GM23338 (cell line): ENCODE measurements at regions not wholly inside any gene's neighbourhood (a gene's known extent, or its start where the extent isn't known, plus 50 kb on each side); places are given as distances from the start of the nearest gene placed in this dataset.

ENCODE experiments used
- ATAC-seq: fragments of 200-7000 bp; cut with Tn5 transposase; 3 replicates; pipeline ENCODE4 v1.9.1; 2020
- DNase-seq: peaks from one replicate; pipeline ENCODE4 v3.0.0-alpha.2; 2015; ENCODE audit warnings: low spot score
- H2AFZ ChIP-seq: fragments of 200-600 bp; sonication (generic); 2 replicates; pipeline ENCODE4 v1.8.0; 2016; ENCODE audit warnings: antibody characterized with exemption, mild to moderate bottlenecking, moderate library complexity
- H3F3A ChIP-seq: fragments of 200-600 bp; sonication (generic); replicated peaks from 2 replicates; pipeline ENCODE4 v1.8.0; 2017; ENCODE audit warnings: antibody characterized with exemption, mixed run types, low read depth
- H3K27ac ChIP-seq: fragments of 200-600 bp; sonication (generic); 2 replicates; pipeline ENCODE4 v1.6.1; 2016; ENCODE audit warnings: low read depth
- H3K27me3 ChIP-seq: fragments of 200-600 bp; sonication (generic); 2 replicates; pipeline ENCODE4 v1.8.0; 2016; ENCODE audit warnings: mild to moderate bottlenecking, mixed run types, moderate library complexity; ENCODE audit not compliant: insufficient read depth
- H3K36me3 ChIP-seq: fragments of 200-600 bp; sonication (generic); 2 replicates; pipeline ENCODE4 v1.8.0; 2016; ENCODE audit warnings: mild to moderate bottlenecking; ENCODE audit not compliant: insufficient read depth
- H3K4me1 ChIP-seq: fragments of 200-600 bp; sonication (generic); 2 replicates; pipeline ENCODE4 v1.8.0; 2016; ENCODE audit warnings: mild to moderate bottlenecking, moderate library complexity; ENCODE audit not compliant: insufficient read depth
- H3K4me2 ChIP-seq: fragments of 200-600 bp; sonication (generic); 2 replicates; pipeline ENCODE4 v1.7.1; 2017; ENCODE audit warnings: mixed run types
- H3K4me3 ChIP-seq: fragments of 200-600 bp; sonication (generic); 2 replicates; pipeline ENCODE4 v1.6.1; 2016; ENCODE audit warnings: mixed run types
- H3K79me2 ChIP-seq: fragments of 200-600 bp; sonication (generic); replicated peaks from 2 replicates; pipeline ENCODE4 v1.8.0; 2017; ENCODE audit warnings: mild to moderate bottlenecking; ENCODE audit not compliant: insufficient read depth
- H3K9me2 ChIP-seq: fragments of 200-600 bp; sonication (generic); 2 replicates; pipeline ENCODE4 v1.8.0; 2017; ENCODE audit not compliant: insufficient read depth
- H4K20me1 ChIP-seq: fragments of 200-600 bp; sonication (generic); replicated peaks from 2 replicates; pipeline ENCODE4 v1.8.0; 2017; ENCODE audit warnings: mild to moderate bottlenecking; ENCODE audit not compliant: insufficient read depth
- H3K27ac Mint-ChIP-seq: 2 replicates; pipeline ENCODE4 v1.8.0; 2020; ENCODE audit warnings: inconsistent platforms, mild to moderate bottlenecking, moderate library complexity, mixed read lengths
- H3K27me3 Mint-ChIP-seq: 3 replicates; pipeline ENCODE4 v1.8.0; 2022; ENCODE audit warnings: low read depth, mild to moderate bottlenecking, moderate library complexity, mixed read lengths, inconsistent platforms; ENCODE audit not compliant: insufficient read depth, poor library complexity
- H3K36me3 Mint-ChIP-seq: 3 replicates; pipeline ENCODE4 v1.8.0; 2021; ENCODE audit warnings: low read depth, mild to moderate bottlenecking, inconsistent platforms, moderate library complexity, mixed read lengths
- H3K4me1 Mint-ChIP-seq: 3 replicates; pipeline ENCODE4 v1.8.0; 2020; ENCODE audit warnings: mild to moderate bottlenecking, inconsistent platforms, mixed read lengths
- H3K4me3 Mint-ChIP-seq: 3 replicates; pipeline ENCODE4 v1.8.0; 2021; ENCODE audit warnings: moderate library complexity, mild to moderate bottlenecking, inconsistent platforms, mixed read lengths
- H3K9me3 Mint-ChIP-seq: 3 replicates; pipeline ENCODE4 v1.8.0; 2020; ENCODE audit warnings: moderate library complexity, mild to moderate bottlenecking, inconsistent platforms, mixed read lengths
- CREB1 ChIP-seq: fragments of 250-450 bp; sonication (Bioruptor Pico); IDR thresholded peaks from 2 replicates; pipeline ENCODE4 v1.5.0; 2020; ENCODE audit warnings: low read depth, mild to moderate bottlenecking, moderate library complexity
- EZH2 ChIP-seq: fragments of 200-600 bp; sonication (generic); IDR thresholded peaks from one replicate; pipeline ENCODE4 v1.8.0; 2017; ENCODE audit warnings: antibody characterized with exemption, mild to moderate bottlenecking, low read depth; ENCODE audit not compliant: unreplicated experiment
- EZH2phosphoT487 ChIP-seq: fragments of 200-600 bp; sonication (generic); IDR thresholded peaks from one replicate; pipeline ENCODE4 v1.8.1; 2018; ENCODE audit warnings: antibody characterized with exemption; ENCODE audit not compliant: unreplicated experiment
- JUNB ChIP-seq: IDR thresholded peaks from one replicate; pipeline ENCODE4 v1.6.1; 2016; ENCODE audit warnings: antibody characterized with exemption; ENCODE audit not compliant: unreplicated experiment
- NANOG ChIP-seq: IDR thresholded peaks from 2 replicates; pipeline ENCODE4 v1.6.1; 2016; ENCODE audit warnings: antibody characterized with exemption, borderline replicate concordance
- POLR2AphosphoS5 ChIP-seq: IDR thresholded peaks from 2 replicates; pipeline ENCODE4 v1.6.1; 2016; ENCODE audit warnings: antibody characterized with exemption, low read depth
- STAT1 ChIP-seq: IDR thresholded peaks from one replicate; pipeline ENCODE4 v1.6.1; 2016; ENCODE audit warnings: antibody characterized with exemption; ENCODE audit not compliant: unreplicated experiment
- ZNF114 ChIP-seq: fragments of 250-450 bp; sonication (Bioruptor Pico); IDR thresholded peaks from 2 replicates; pipeline ENCODE4 v1.5.0; 2020; ENCODE audit warnings: mild to moderate bottlenecking, moderate library complexity
- ZNF331 ChIP-seq: fragments of 250-450 bp; sonication (Bioruptor Pico); IDR thresholded peaks from 2 replicates; pipeline ENCODE4 v1.5.0; 2020; ENCODE audit warnings: low read depth, mild to moderate bottlenecking, moderate library complexity
- TF ChIP-seq, protein P1 (sequence below): fragments of 250-450 bp; sonication (Bioruptor Pico); IDR thresholded peaks from 2 replicates; pipeline ENCODE4 v1.5.0; 2020; ENCODE audit warnings: mild to moderate bottlenecking, moderate library complexity
- TF ChIP-seq, protein P2 (sequence below), 2 experiments: fragments of 200-600 bp in 1 of 2; sonication (generic) in 1 of 2; conservative IDR thresholded peaks; 2 replicates each; pipeline versions ENCODE4 v1.5.1 to v1.6.1; 2016 to 2017; ENCODE audit warnings: antibody characterized with exemption in 2 of 2, low read depth in 2 of 2, mild to moderate bottlenecking in 2 of 2, moderate library complexity in 1 of 2
- TF ChIP-seq, protein P3 (sequence below): IDR thresholded peaks from one replicate; pipeline ENCODE4 v1.6.1; 2018; ENCODE audit warnings: antibody characterized with exemption; ENCODE audit not compliant: unreplicated experiment
- TF ChIP-seq, protein P4 (sequence below): IDR thresholded peaks from 2 replicates; pipeline ENCODE4 v1.6.1; 2016; ENCODE audit warnings: antibody characterized with exemption

DNA sequence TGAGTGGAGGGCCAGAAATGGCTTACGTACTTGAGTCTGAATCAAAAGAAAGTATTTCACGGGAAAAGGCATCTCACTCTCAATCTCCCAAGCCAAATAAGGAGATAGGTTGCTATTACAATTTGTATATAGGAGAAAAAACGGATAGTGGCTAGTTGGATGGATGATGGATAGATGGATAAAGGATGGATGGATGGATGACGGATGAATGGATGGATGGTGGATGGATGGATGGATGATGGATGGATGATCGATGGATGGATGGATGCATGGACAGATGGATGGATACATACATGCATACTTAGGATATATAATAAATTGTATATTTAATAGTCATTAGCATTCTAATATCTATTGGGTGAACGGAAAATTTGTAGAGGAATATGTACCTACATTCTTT, 82.2 kb upstream of the NRP1 start:
- H3K4me1 Mint-ChIP-seq, result peaks cover 4% of the 10 kb centered on the region; the same call in 2 of the 3 replicates
- Histone ChIP-seq H3K4me1 (no peaks in the 10 kb centered on the region), H2AFZ (no peak overlapping the region), H4K20me1 (no peaks in the 10 kb centered on the region), H3K4me2 (no peak overlapping the region), H3K79me2 (no peaks in the 10 kb centered on the region), H3K4me3 (no peak overlapping the region), H3K27me3 (no peaks in the 10 kb centered on the region), H3F3A (no peaks in the 10 kb centered on the region), H3K9me2 (peaks cover 4% of the 10 kb centered on the region), H3K36me3 (no peaks in the 10 kb centered on the region), H3K27ac (no peak overlapping the region)
- H3K36me3 Mint-ChIP-seq, result no peaks in the 10 kb centered on the region
- no peak overlapping the region for H3K4me3 Mint-ChIP-seq
- H3K27ac Mint-ChIP-seq, result no peak overlapping the region
- H3K9me3 Mint-ChIP-seq, result no peaks in the 10 kb centered on the region
- ATAC-seq (no peak), DNase-seq (no peak)
- peaks cover 4% of the 10 kb centered on the region for H3K27me3 Mint-ChIP-seq
- TF ChIP-seq JUNB (no peak), EZH2 (no peak), POLR2AphosphoS5 (no peak), NANOG (no peak), ZNF114 (CRISPR knock-in tag) (no peak), CREB1 (CRISPR knock-in tag) (no peak), EZH2phosphoT487 (no peak), ZNF331 (CRISPR knock-in tag) (no peak), STAT1 (no peak)
- TF ChIP-seq, protein P1, sequence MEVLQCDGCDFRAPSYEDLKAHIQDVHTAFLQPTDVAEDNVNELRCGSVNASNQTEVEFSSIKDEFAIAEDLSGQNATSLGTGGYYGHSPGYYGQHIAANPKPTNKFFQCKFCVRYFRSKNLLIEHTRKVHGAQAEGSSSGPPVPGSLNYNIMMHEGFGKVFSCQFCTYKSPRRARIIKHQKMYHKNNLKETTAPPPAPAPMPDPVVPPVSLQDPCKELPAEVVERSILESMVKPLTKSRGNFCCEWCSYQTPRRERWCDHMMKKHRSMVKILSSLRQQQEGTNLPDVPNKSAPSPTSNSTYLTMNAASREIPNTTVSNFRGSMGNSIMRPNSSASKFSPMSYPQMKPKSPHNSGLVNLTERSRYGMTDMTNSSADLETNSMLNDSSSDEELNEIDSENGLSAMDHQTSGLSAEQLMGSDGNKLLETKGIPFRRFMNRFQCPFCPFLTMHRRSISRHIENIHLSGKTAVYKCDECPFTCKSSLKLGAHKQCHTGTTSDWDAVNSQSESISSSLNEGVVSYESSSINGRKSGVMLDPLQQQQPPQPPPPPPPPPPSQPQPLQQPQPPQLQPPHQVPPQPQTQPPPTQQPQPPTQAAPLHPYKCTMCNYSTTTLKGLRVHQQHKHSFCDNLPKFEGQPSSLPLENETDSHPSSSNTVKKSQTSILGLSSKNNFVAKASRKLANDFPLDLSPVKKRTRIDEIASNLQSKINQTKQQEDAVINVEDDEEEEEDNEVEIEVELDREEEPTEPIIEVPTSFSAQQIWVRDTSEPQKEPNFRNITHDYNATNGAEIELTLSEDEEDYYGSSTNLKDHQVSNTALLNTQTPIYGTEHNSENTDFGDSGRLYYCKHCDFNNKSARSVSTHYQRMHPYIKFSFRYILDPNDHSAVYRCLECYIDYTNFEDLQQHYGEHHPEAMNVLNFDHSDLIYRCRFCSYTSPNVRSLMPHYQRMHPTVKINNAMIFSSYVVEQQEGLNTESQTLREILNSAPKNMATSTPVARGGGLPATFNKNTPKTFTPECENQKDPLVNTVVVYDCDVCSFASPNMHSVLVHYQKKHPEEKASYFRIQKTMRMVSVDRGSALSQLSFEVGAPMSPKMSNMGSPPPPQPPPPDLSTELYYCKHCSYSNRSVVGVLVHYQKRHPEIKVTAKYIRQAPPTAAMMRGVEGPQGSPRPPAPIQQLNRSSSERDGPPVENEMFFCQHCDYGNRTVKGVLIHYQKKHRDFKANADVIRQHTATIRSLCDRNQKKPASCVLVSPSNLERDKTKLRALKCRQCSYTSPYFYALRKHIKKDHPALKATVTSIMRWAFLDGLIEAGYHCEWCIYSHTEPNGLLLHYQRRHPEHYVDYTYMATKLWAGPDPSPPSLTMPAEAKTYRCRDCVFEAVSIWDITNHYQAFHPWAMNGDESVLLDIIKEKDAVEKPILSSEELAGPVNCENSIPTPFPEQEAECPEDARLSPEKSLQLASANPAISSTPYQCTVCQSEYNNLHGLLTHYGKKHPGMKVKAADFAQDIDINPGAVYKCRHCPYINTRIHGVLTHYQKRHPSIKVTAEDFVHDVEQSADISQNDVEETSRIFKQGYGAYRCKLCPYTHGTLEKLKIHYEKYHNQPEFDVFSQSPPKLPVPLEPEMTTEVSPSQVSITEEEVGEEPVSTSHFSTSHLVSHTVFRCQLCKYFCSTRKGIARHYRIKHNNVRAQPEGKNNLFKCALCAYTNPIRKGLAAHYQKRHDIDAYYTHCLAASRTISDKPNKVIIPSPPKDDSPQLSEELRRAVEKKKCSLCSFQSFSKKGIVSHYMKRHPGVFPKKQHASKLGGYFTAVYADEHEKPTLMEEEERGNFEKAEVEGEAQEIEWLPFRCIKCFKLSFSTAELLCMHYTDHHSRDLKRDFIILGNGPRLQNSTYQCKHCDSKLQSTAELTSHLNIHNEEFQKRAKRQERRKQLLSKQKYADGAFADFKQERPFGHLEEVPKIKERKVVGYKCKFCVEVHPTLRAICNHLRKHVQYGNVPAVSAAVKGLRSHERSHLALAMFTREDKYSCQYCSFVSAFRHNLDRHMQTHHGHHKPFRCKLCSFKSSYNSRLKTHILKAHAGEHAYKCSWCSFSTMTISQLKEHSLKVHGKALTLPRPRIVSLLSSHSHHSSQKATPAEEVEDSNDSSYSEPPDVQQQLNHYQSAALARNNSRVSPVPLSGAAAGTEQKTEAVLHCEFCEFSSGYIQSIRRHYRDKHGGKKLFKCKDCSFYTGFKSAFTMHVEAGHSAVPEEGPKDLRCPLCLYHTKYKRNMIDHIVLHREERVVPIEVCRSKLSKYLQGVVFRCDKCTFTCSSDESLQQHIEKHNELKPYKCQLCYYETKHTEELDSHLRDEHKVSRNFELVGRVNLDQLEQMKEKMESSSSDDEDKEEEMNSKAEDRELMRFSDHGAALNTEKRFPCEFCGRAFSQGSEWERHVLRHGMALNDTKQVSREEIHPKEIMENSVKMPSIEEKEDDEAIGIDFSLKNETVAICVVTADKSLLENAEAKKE (CRISPR knock-in tag), result no peak
- TF ChIP-seq, protein P2, sequence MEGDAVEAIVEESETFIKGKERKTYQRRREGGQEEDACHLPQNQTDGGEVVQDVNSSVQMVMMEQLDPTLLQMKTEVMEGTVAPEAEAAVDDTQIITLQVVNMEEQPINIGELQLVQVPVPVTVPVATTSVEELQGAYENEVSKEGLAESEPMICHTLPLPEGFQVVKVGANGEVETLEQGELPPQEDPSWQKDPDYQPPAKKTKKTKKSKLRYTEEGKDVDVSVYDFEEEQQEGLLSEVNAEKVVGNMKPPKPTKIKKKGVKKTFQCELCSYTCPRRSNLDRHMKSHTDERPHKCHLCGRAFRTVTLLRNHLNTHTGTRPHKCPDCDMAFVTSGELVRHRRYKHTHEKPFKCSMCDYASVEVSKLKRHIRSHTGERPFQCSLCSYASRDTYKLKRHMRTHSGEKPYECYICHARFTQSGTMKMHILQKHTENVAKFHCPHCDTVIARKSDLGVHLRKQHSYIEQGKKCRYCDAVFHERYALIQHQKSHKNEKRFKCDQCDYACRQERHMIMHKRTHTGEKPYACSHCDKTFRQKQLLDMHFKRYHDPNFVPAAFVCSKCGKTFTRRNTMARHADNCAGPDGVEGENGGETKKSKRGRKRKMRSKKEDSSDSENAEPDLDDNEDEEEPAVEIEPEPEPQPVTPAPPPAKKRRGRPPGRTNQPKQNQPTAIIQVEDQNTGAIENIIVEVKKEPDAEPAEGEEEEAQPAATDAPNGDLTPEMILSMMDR (conservative IDR thresholded peaks at IDR 0.05; ENCODE audit: low read depth in 2 of 2), result no peak
- TF ChIP-seq, protein P3, sequence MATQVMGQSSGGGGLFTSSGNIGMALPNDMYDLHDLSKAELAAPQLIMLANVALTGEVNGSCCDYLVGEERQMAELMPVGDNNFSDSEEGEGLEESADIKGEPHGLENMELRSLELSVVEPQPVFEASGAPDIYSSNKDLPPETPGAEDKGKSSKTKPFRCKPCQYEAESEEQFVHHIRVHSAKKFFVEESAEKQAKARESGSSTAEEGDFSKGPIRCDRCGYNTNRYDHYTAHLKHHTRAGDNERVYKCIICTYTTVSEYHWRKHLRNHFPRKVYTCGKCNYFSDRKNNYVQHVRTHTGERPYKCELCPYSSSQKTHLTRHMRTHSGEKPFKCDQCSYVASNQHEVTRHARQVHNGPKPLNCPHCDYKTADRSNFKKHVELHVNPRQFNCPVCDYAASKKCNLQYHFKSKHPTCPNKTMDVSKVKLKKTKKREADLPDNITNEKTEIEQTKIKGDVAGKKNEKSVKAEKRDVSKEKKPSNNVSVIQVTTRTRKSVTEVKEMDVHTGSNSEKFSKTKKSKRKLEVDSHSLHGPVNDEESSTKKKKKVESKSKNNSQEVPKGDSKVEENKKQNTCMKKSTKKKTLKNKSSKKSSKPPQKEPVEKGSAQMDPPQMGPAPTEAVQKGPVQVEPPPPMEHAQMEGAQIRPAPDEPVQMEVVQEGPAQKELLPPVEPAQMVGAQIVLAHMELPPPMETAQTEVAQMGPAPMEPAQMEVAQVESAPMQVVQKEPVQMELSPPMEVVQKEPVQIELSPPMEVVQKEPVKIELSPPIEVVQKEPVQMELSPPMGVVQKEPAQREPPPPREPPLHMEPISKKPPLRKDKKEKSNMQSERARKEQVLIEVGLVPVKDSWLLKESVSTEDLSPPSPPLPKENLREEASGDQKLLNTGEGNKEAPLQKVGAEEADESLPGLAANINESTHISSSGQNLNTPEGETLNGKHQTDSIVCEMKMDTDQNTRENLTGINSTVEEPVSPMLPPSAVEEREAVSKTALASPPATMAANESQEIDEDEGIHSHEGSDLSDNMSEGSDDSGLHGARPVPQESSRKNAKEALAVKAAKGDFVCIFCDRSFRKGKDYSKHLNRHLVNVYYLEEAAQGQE, result no peak
- TF ChIP-seq, protein P4, sequence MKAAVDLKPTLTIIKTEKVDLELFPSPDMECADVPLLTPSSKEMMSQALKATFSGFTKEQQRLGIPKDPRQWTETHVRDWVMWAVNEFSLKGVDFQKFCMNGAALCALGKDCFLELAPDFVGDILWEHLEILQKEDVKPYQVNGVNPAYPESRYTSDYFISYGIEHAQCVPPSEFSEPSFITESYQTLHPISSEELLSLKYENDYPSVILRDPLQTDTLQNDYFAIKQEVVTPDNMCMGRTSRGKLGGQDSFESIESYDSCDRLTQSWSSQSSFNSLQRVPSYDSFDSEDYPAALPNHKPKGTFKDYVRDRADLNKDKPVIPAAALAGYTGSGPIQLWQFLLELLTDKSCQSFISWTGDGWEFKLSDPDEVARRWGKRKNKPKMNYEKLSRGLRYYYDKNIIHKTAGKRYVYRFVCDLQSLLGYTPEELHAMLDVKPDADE, result no peak
